Small intestine (tissue), 7 donors: ENCODE measurements at regions not wholly inside any gene's neighbourhood (a gene's known extent, or its start where the extent isn't known, plus 50 kb on each side); places are given as distances from the start of the nearest gene placed in this dataset.

Source experiments
- DNase-seq, 2 donors: peaks; one replicate each; pipeline versions ENCODE4 v3.0.0 to v3.0.0-alpha.2; 2013
- FAIRE-seq: peaks from 2 replicates; lab custom pipeline; 2012; peaks lifted over from hg19 to GRCh38; lab: Jason Lieb, UNC
- H3K27ac ChIP-seq, 3 donors: one replicate each; pipeline ENCODE4 v1.5.1; 2013; ENCODE audit warnings: low read length in 2 of 3, mild to moderate bottlenecking in 2 of 3, control low read depth in 1 of 3, inconsistent platforms in 1 of 3, low read depth in 1 of 3, moderate library complexity in 1 of 3
- H3K27me3 ChIP-seq, 3 donors: one replicate each; pipeline ENCODE4 v1.6.1; 2013; ENCODE audit warnings: low read length in 3 of 3, inconsistent platforms in 1 of 3; ENCODE audit not compliant: control insufficient read depth in 3 of 3, insufficient read depth in 3 of 3
- H3K36me3 ChIP-seq, 3 donors: one replicate each; pipeline ENCODE4 v1.6.1; 2013; ENCODE audit warnings: low read length in 3 of 3, inconsistent platforms in 1 of 3, low read depth in 1 of 3, mild to moderate bottlenecking in 1 of 3, moderate library complexity in 1 of 3; ENCODE audit not compliant: control insufficient read depth in 3 of 3, insufficient read depth in 2 of 3
- H3K4me1 ChIP-seq, 3 donors: one replicate each; pipeline ENCODE4 v1.6.1; 2013; ENCODE audit warnings: low read length in 2 of 3, inconsistent platforms in 1 of 3, low read depth in 1 of 3, mild to moderate bottlenecking in 1 of 3, moderate library complexity in 1 of 3; ENCODE audit not compliant: control insufficient read depth in 3 of 3, insufficient read depth in 2 of 3
- H3K4me3 ChIP-seq, 3 donors: one replicate each; pipeline ENCODE4 v1.5.1; 2013; ENCODE audit warnings: low read length in 3 of 3, control low read depth in 1 of 3, inconsistent platforms in 1 of 3, low read depth in 1 of 3, mild to moderate bottlenecking in 1 of 3, moderate library complexity in 1 of 3
- H3K9me3 ChIP-seq, 2 donors: one replicate each; pipeline ENCODE4 v1.6.1; 2013; ENCODE audit warnings: low read depth in 1 of 2, low read length in 1 of 2; ENCODE audit not compliant: control insufficient read depth in 2 of 2, insufficient read depth in 1 of 2
- WGBS, 3 donors: extraction: QIAGEN DNeasy Blood & Tissue Kit; methylation state at CpG; one replicate each; pipeline ENCODE4 v1.1.7; 2013; 5-methylcytosine and 5-hydroxymethylcytosine counted together
- donor health status: healthy with polysubstance abuse.
- donor health status: control.
- donor health status: control.
- donor health status: Bipolar disorder and iron deficiency.
- donor health status: healthy.

- WGBS, 3 donors = 48 to 56% (median 49%) methylated on average over 6 of the region's 6 CpGs
- no peak overlapping the region for H3K4me3 ChIP-seq
- H3K27ac ChIP-seq = no peak overlapping the region
- H3K36me3 ChIP-seq = no peaks in the 10 kb centered on the region
- FAIRE-seq = no peak
- peaks cover 0 to 7% of the 10 kb centered on the region in 2 donors for H3K9me3 ChIP-seq
- no peak for DNase-seq
- no peaks in the 10 kb centered on the region for H3K27me3 ChIP-seq
- no peaks in the 10 kb centered on the region for H3K4me1 ChIP-seq
These were observed 894.8 kb downstream of the TBC1D22A start for GRCh38 chr22:47657224-47657623.

GRCh38 chr22:47656806-47657205 is 894.4 kb downstream of the TBC1D22A start:
- WGBS, 3 donors = 79 to 83% (median 82%) methylated on average over 8 of the region's 8 CpGs
- peaks cover 0 to 7% of the 10 kb centered on the region in 2 donors for H3K9me3 ChIP-seq
- no peak for DNase-seq
- H3K36me3 ChIP-seq = no peaks in the 10 kb centered on the region
- H3K4me1 ChIP-seq = no peaks in the 10 kb centered on the region
- no peak overlapping the region for H3K4me3 ChIP-seq
- H3K27ac ChIP-seq = no peak overlapping the region
- no peak for FAIRE-seq
- no peaks in the 10 kb centered on the region for H3K27me3 ChIP-seq

- WGBS, 3 donors = 64 to 67% (median 65%) methylated on average over 3 of the region's 3 CpGs
- no peaks in the 10 kb centered on the region for H3K27me3 ChIP-seq
- FAIRE-seq = no peak
These were observed 893.5 kb downstream of the TBC1D22A start for GRCh38 chr22:47655930-47656329.

GRCh38 chr22:47654922-47655491 is 892.6 kb downstream of the TBC1D22A start:
- Histone ChIP-seq H3K36me3 (no peaks in the 10 kb centered on the region), H3K4me3 (no peak overlapping the region), H3K27me3 (no peaks in the 10 kb centered on the region), H3K9me3 (peaks cover 0 to 3% of the 10 kb centered on the region in 2 donors), H3K4me1 (no peaks in the 10 kb centered on the region), H3K27ac (no peak overlapping the region)
- DNase-seq = no peak
- WGBS, 3 donors = 81 to 83% (median 82%) methylated on average over 5 of the region's 5 CpGs
- FAIRE-seq = no peak

More at GRCh38 chr22:47655930-47656329, 893.5 kb downstream of the TBC1D22A start:
- no peak for DNase-seq
- H3K4me3 ChIP-seq = no peak overlapping the region
- peaks cover 0 to 5% of the 10 kb centered on the region in 2 donors for H3K9me3 ChIP-seq
- no peaks in the 10 kb centered on the region for H3K36me3 ChIP-seq
- H3K4me1 ChIP-seq = no peaks in the 10 kb centered on the region
- no peak overlapping the region for H3K27ac ChIP-seq

GRCh38 chr22:47653921-47654320 is 891.5 kb downstream of the TBC1D22A start:
- WGBS, 3 donors = 66 to 77% (median 74%) methylated on average over 3 of the region's 3 CpGs
- no peak overlapping the region for H3K27ac ChIP-seq
- DNase-seq (no peak), FAIRE-seq (no peak)
- no peaks in the 10 kb centered on the region for H3K36me3 ChIP-seq
- no peak overlapping the region for H3K4me3 ChIP-seq
- H3K4me1 ChIP-seq = no peaks in the 10 kb centered on the region
- no peaks in the 10 kb centered on the region for H3K9me3 ChIP-seq
- no peaks in the 10 kb centered on the region for H3K27me3 ChIP-seq

GRCh38 chr22:47651216-47651987 is 889.0 kb downstream of the TBC1D22A start:
- Histone ChIP-seq H3K27me3 (no peaks in the 10 kb centered on the region), H3K36me3 (no peaks in the 10 kb centered on the region), H3K27ac (no peak overlapping the region), H3K9me3 (peaks cover 0 to 2% of the 10 kb centered on the region in 2 donors), H3K4me1 (no peaks in the 10 kb centered on the region), H3K4me3 (no peak overlapping the region)
- 65 to 76% (median 76%) methylated on average over 6 of the region's 6 CpGs for WGBS, 3 donors
- DNase-seq (no peak), FAIRE-seq (no peak)

GRCh38 chr22:47647720-47648119 is 885.3 kb downstream of the TBC1D22A start:
- WGBS, 3 donors = 93 to 96% (median 94%) methylated on average over 5 of the region's 5 CpGs
- Histone ChIP-seq H3K36me3 (no peaks in the 10 kb centered on the region), H3K27me3 (no peaks in the 10 kb centered on the region), H3K27ac (no peak overlapping the region), H3K4me3 (no peak overlapping the region), H3K4me1 (no peaks in the 10 kb centered on the region), H3K9me3 (peaks cover 0 to 2% of the 10 kb centered on the region in 2 donors)
- DNase-seq (no peak), FAIRE-seq (no peak)

- Histone ChIP-seq H3K27ac (no peak overlapping the region), H3K4me3 (no peak overlapping the region), H3K4me1 (no peaks in the 10 kb centered on the region), H3K36me3 (no peaks in the 10 kb centered on the region), H3K27me3 (no peaks in the 10 kb centered on the region), H3K9me3 (peaks cover 0 to 2% of the 10 kb centered on the region in 2 donors)
- DNase-seq = no peak
- WGBS, 3 donors = 80 to 87% (median 81%) methylated on average over 3 of the region's 3 CpGs
- FAIRE-seq = no peak
These were observed 884.7 kb downstream of the TBC1D22A start for GRCh38 chr22:47647181-47647580.
